ENCODE measurements at regions not wholly inside any gene's neighbourhood (a gene's known extent, or its start where the extent isn't known, plus 50 kb on each side); places are given as distances from the start of the nearest gene placed in this dataset.
A peak's percentile ranks its signal among the peaks of the same experiment; 100 is the strongest.
"Not testable (repeated sequence)": the region's sequence is repeated elsewhere in the genome, so short reads cannot be mapped to it uniquely, and the experiment has no call there.

DNA sequence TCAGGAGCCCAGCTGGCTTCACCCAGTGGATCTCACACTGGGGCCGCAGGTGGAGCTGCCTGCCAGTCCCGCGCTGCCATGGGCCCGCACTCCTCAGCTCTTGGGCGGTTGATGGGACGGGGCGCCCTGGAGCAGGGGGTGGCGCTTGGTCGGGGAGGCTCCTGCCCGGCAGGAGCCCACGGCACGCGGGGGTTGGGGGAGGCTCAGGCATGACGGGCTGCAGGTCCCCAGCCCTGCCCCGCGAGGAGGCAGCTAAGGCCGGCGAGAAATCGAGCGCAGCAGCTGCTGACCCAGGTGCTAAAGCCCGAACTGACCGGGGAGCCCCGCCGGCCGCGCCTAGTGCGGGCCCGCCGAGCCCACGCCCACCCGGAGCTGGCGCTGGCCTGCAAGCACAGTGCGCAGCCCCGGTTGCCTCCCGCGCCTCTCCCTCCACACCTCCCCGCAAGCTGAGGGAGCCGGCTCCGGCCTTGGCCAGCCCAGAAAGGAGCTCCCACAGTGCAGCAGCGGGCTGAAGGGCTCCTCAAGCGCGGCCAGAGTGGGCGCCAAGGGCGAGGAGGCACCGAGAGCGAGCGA is 109.7 kb upstream of the SLC39A10 start:
- H3K27me3 ChIP-seq (replicated peaks; ENCODE audit: control insufficient read depth, insufficient read depth, low read length); H3K36me3 ChIP-seq (ENCODE audit: control insufficient read depth, insufficient read depth, low read length, severe bottlenecking); H3K9me3 ChIP-seq (ENCODE audit: control insufficient read depth, low read length); H3K4me1 ChIP-seq (ENCODE audit: control insufficient read depth, insufficient read depth, low read length); H3K9ac ChIP-seq (ENCODE audit: low read length); DNase-seq (ENCODE audit: low read depth); H3K4me3 ChIP-seq (ENCODE audit: low read length): not testable (repeated sequence)

DNA sequence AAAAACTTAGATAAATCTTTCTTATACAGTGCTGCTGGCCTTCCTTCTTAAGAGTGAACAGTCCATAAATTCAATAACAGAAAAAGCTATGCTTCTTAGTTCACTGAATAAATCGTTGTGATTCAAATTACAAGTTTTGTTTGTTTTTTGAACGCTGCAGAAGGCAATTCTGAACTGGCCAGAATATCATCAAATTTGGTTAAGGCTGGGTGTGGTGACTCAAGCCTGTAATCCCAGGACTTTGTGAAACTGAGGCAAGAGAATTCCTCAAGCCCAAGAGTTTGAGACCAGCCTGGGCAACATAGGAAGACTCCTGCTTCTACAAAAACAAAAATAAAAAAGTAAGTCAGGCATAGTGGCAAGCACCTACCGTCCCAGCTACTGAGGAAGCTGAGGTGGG is 111.2 kb upstream of the SLC39A10 start:
- H3K9ac ChIP-seq (ENCODE audit: low read length), result no peak overlapping the region
- no peaks in the 10 kb centered on the region for H3K27me3 ChIP-seq (replicated peaks; ENCODE audit: control insufficient read depth, insufficient read depth, low read length)
- H3K36me3 ChIP-seq (ENCODE audit: control insufficient read depth, insufficient read depth, low read length, severe bottlenecking), result no peaks in the 10 kb centered on the region
- H3K4me3 ChIP-seq (ENCODE audit: low read length), result no peak overlapping the region
- no peaks in the 10 kb centered on the region for H3K4me1 ChIP-seq (ENCODE audit: control insufficient read depth, insufficient read depth, low read length)
- no peak for DNase-seq (ENCODE audit: low read depth)
- peaks cover 5% of the 10 kb centered on the region for H3K9me3 ChIP-seq (ENCODE audit: control insufficient read depth, low read length)

DNA sequence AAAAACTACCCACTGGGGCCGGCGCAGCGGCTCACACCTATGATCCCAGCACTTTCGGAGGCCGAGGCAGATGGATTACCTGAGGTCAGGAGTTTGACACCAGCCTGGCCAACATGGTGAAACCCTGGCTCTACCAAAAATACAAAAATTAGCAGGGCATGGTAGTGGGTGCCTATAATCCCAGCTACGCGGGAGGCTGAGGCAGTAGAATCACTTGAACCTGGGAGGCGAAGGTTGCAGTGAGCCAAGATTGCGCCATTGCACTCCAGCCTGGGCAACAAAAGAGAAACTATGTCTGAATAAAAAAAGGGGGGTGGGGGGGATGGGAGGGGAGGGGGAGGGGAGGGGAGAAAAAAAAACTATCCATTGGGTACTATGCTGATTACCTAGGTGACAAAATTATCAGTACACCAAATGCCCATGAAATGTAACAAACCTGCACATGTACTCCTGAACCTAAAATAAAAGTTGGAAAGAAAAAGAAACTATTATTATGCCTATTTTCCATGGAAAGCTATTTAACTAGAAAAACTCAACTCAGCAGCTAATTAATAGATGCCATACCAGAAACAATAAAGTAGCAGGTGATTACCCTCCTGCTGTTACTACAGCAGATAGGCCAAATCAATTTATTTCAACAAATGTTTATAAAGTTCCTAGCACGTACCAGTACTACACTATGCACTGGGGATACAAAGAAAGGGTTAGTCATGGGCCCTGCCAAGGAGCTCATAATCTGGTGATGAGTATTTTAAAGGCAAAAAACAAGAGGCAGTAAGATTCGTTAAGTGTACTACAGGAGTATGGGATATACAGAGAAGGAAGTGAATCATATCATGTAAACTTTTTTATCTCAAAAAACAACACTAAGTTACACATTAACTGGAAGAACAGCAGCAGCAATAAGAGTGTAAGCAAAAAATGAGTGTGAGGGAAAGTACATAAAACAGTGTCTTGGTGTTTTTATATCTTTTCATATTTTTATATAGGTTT is 112.8 kb upstream of the SLC39A10 start:
- peaks cover 5% of the 10 kb centered on the region for H3K9me3 ChIP-seq (ENCODE audit: control insufficient read depth, low read length)
- H3K36me3 ChIP-seq (ENCODE audit: control insufficient read depth, insufficient read depth, low read length, severe bottlenecking), result no peaks in the 10 kb centered on the region
- no peak overlapping the region for H3K4me3 ChIP-seq (ENCODE audit: low read length)
- H3K27me3 ChIP-seq (replicated peaks; ENCODE audit: control insufficient read depth, insufficient read depth, low read length), result no peaks in the 10 kb centered on the region
- DNase-seq (ENCODE audit: low read depth), result peak; percentile 44
- no peak overlapping the region for H3K9ac ChIP-seq (ENCODE audit: low read length)
- H3K4me1 ChIP-seq (ENCODE audit: control insufficient read depth, insufficient read depth, low read length), result no peaks in the 10 kb centered on the region

DNA sequence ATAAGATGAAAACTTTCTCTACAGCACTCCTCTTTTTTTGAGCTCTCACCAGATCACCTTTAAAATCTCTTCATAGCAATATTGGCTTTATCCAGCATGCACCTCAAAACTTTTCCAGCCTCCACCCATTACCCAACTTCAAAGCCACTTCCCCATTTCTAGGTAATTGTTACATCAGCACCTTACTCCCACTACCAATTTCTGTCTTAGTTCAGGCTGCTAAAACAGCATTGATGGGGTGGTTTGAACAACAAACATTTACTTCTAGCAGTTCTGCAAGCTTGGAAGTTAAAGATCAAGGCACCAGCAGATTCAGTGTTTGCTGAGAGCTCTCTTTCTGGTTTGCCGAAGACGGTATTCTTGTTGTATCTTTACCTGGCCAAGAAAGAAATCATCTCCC is 114.0 kb upstream of the SLC39A10 start:
- H3K9ac ChIP-seq (ENCODE audit: low read length), result no peak overlapping the region
- H3K36me3 ChIP-seq (ENCODE audit: control insufficient read depth, insufficient read depth, low read length, severe bottlenecking), result no peaks in the 10 kb centered on the region
- peaks cover under 1% of the 10 kb centered on the region for H3K9me3 ChIP-seq (ENCODE audit: control insufficient read depth, low read length)
- no peaks in the 10 kb centered on the region for H3K27me3 ChIP-seq (replicated peaks; ENCODE audit: control insufficient read depth, insufficient read depth, low read length)
- no peak overlapping the region for H3K4me3 ChIP-seq (ENCODE audit: low read length)
- H3K4me1 ChIP-seq (ENCODE audit: control insufficient read depth, insufficient read depth, low read length), result no peaks in the 10 kb centered on the region
- no peak for DNase-seq (ENCODE audit: low read depth)

DNA sequence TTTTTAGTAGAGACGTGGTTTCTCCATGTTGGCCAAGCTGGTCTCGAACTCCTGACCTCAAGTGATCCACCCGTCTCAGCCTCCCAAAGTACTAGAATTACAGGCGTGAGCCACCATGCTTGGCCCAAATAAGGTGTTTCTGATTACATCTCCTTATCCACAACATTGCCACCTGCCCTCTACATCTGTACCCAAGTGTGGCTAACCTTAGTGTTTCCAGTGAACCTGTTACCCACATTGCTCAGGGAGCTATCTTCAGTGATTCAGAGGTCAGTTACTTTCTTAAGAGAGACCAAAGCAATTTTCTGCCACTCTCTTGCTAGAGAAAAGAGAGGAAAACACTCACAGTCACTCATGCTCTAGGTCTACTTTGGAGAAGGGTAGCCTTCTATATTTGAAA is 115.0 kb upstream of the SLC39A10 start:
- no peaks in the 10 kb centered on the region for H3K4me1 ChIP-seq (ENCODE audit: control insufficient read depth, insufficient read depth, low read length)
- H3K4me3 ChIP-seq (ENCODE audit: low read length), result no peak overlapping the region
- H3K27me3 ChIP-seq (replicated peaks; ENCODE audit: control insufficient read depth, insufficient read depth, low read length), result no peaks in the 10 kb centered on the region
- no peaks in the 10 kb centered on the region for H3K9me3 ChIP-seq (ENCODE audit: control insufficient read depth, low read length)
- no peak overlapping the region for H3K9ac ChIP-seq (ENCODE audit: low read length)
- DNase-seq (ENCODE audit: low read depth), result no peak
- H3K36me3 ChIP-seq (ENCODE audit: control insufficient read depth, insufficient read depth, low read length, severe bottlenecking), result no peaks in the 10 kb centered on the region

DNA sequence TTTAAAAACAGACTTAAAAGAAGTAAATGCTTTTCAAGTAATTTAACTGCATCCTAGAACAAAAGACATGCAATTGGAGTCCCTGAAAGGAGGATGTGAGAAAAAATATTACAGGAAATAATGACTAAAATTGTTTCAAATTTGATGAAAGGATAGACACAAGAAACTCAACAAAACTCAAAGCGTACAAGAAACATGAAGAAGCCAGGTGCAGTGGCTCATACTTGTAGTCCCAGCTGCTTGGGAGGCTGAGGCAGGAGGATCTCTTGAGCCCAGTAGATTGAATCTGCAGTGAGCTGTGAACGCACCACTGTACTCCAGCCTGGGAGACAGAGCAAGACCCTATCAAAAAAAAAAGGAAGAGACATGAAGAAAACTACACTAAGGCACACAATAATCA is 118.1 kb upstream of the SLC39A10 start:
- Histone ChIP-seq H3K9ac (ENCODE audit: low read length) (no peak overlapping the region), H3K4me1 (ENCODE audit: control insufficient read depth, insufficient read depth, low read length) (peaks cover 11% of the 10 kb centered on the region), H3K9me3 (ENCODE audit: control insufficient read depth, low read length) (no peaks in the 10 kb centered on the region), H3K27me3 (replicated peaks; ENCODE audit: control insufficient read depth, insufficient read depth, low read length) (no peaks in the 10 kb centered on the region), H3K4me3 (ENCODE audit: low read length) (no peak overlapping the region), H3K36me3 (ENCODE audit: control insufficient read depth, insufficient read depth, low read length, severe bottlenecking) (no peaks in the 10 kb centered on the region)
- DNase-seq (ENCODE audit: low read depth), result no peak

DNA sequence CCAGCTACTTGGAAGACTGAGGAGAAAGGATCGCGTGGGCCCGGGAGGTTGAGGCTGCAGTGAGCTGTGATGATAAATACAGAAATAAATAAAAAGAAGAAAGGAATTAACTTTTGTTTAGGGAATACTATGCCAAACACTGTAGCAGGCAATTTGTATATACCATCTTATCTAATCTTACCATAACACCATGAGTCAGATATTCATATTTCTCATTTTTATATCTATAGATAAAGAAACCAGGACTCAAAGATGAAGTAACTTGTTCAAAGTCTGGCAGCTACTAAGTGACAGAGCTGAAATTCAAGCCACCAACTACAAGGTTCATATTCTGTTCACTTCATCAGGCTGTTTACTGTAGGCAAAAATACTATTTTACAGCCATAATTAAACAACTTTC is 119.2 kb upstream of the SLC39A10 start:
- Histone ChIP-seq H3K9me3 (ENCODE audit: control insufficient read depth, low read length) (no peaks in the 10 kb centered on the region), H3K4me3 (ENCODE audit: low read length) (no peak overlapping the region), H3K4me1 (ENCODE audit: control insufficient read depth, insufficient read depth, low read length) (peaks cover 22% of the 10 kb centered on the region), H3K27me3 (replicated peaks; ENCODE audit: control insufficient read depth, insufficient read depth, low read length) (no peaks in the 10 kb centered on the region), H3K9ac (ENCODE audit: low read length) (no peak overlapping the region), H3K36me3 (ENCODE audit: control insufficient read depth, insufficient read depth, low read length, severe bottlenecking) (no peaks in the 10 kb centered on the region)
- no peak for DNase-seq (ENCODE audit: low read depth)

DNA sequence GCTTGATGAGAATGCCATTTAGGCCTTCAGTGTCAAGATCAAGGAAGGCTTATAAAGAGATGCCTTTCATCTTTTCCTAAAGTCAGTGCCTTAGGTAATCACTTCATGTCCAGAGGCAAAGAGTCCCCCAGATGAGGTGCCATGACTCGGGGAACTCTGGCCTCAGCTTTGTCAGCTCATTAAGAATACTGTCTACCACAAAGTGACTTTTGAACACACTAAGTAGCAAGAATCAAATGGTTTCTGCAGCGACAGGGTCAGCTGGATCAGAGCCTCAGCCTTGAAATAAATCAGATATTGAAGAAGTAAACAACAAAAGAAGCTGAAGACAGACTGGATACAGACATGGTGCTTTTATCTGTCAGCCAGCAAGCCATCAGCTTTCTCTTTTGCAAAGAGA is 120.1 kb upstream of the SLC39A10 start:
- no peak for DNase-seq (ENCODE audit: low read depth)
- Histone ChIP-seq H3K9ac (ENCODE audit: low read length) (no peak overlapping the region), H3K36me3 (ENCODE audit: control insufficient read depth, insufficient read depth, low read length, severe bottlenecking) (no peaks in the 10 kb centered on the region), H3K4me3 (ENCODE audit: low read length) (no peak overlapping the region), H3K9me3 (ENCODE audit: control insufficient read depth, low read length) (no peaks in the 10 kb centered on the region), H3K27me3 (replicated peaks; ENCODE audit: control insufficient read depth, insufficient read depth, low read length) (no peaks in the 10 kb centered on the region), H3K4me1 (ENCODE audit: control insufficient read depth, insufficient read depth, low read length) (peaks cover 31% of the 10 kb centered on the region)

DNA sequence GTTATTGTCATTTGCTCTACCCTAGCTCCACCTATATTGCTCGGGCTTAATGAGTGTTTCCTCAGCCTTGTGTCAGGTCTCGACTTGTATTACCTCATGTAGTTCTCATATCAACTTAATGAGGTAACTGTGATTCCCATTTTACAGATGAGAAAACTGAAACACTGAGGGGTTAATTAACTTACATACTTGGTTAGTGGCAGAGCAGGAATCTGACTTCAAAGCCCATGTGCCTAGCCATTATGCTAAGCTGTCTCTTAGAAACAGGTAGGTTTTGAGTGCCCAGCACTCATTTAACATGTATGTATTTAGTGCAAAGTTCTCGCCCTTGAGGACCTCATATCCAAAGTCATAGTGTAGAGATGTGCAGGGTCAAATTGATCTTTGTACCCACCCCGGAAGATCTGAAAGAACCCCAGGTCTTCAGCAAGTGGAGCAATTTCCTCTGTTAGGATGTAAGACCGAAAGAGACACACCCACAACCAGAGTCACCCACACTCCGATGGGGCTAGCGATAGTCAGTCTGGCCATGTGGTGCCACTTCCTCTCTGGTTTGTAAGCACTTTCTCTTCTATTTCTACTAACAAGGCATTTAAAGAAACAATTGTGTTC is 121.0 kb upstream of the SLC39A10 start:
- peaks cover 39% of the 10 kb centered on the region for H3K4me1 ChIP-seq (ENCODE audit: control insufficient read depth, insufficient read depth, low read length)
- H3K4me3 ChIP-seq (ENCODE audit: low read length), result no peak overlapping the region
- no peaks in the 10 kb centered on the region for H3K9me3 ChIP-seq (ENCODE audit: control insufficient read depth, low read length)
- H3K36me3 ChIP-seq (ENCODE audit: control insufficient read depth, insufficient read depth, low read length, severe bottlenecking), result no peaks in the 10 kb centered on the region
- no peak overlapping the region for H3K9ac ChIP-seq (ENCODE audit: low read length)
- DNase-seq (ENCODE audit: low read depth), result no peak
- H3K27me3 ChIP-seq (replicated peaks; ENCODE audit: control insufficient read depth, insufficient read depth, low read length), result no peaks in the 10 kb centered on the region

DNA sequence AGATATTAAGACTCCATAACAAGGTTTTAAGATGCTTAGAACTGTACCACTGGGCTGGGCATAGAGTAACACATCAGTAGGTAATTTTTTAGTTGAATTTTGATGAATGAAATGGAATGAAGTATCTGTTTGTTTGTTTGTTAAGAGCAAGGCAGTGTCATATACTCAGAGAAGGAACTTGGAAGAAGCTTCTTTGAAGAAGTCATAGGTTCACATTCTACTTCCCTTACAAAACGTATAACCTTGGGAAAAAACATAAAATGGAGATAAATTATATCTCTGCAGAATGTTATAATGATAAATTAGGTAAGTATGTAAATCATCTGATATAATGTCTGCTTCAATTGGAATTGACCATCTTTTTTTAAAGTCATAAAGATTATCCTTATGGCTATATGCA is 122.1 kb upstream of the SLC39A10 start:
- Histone ChIP-seq H3K4me3 (ENCODE audit: low read length) (no peak overlapping the region), H3K36me3 (ENCODE audit: control insufficient read depth, insufficient read depth, low read length, severe bottlenecking) (no peaks in the 10 kb centered on the region), H3K9ac (ENCODE audit: low read length) (no peak overlapping the region), H3K4me1 (ENCODE audit: control insufficient read depth, insufficient read depth, low read length) (peaks cover 39% of the 10 kb centered on the region), H3K9me3 (ENCODE audit: control insufficient read depth, low read length) (no peaks in the 10 kb centered on the region), H3K27me3 (replicated peaks; ENCODE audit: control insufficient read depth, insufficient read depth, low read length) (no peaks in the 10 kb centered on the region)
- no peak for DNase-seq (ENCODE audit: low read depth)

DNA sequence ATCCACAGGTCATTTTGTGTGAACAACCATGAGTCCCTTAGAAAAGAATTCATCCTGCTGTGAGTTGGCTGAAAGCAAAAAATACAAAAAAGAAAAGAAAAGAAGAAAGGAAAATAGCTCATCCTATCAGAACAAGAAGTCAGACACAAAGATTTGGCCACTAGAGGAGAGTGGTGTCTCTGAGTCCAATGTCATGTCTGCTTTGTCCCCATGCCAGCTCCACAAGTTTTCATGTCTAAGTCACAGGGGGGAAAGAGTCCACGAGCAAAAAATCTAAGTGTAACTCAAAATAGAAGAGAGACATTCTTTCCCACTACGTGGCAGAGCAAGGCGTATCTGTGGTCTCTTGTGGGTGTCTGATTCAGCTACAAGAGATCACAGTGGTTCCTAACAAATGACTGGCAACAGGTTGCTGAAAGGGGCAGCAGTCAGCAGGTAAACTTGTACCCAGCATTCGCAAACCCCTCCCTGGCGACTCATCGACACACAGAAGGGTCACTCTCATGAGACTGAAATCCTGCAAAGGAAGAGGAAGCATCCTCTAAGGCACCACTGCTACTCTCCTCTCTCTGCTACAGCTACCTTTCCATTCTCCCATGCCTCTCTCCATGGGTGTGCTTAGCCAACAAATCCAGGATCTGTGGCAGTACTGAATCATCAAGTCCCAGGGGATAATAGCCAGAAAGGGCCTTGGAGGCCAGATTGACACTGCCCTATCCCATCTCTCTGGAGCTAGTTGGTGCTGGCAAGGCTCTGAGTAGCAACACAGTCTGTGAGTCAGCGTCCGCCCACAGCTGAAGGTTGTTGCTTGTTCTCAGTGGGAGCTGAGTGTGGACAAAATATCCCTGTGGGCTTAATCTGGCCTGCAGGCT is 123.0 kb upstream of the SLC39A10 start:
- peaks cover 39% of the 10 kb centered on the region for H3K4me1 ChIP-seq (ENCODE audit: control insufficient read depth, insufficient read depth, low read length)
- no peaks in the 10 kb centered on the region for H3K9me3 ChIP-seq (ENCODE audit: control insufficient read depth, low read length)
- peak overlapping the region; percentile 51 for H3K4me3 ChIP-seq (ENCODE audit: low read length)
- H3K36me3 ChIP-seq (ENCODE audit: control insufficient read depth, insufficient read depth, low read length, severe bottlenecking), result no peaks in the 10 kb centered on the region
- no peaks in the 10 kb centered on the region for H3K27me3 ChIP-seq (replicated peaks; ENCODE audit: control insufficient read depth, insufficient read depth, low read length)
- peak; percentile 88 for DNase-seq (ENCODE audit: low read depth)
- peak overlapping the region; percentile 35 for H3K9ac ChIP-seq (ENCODE audit: low read length)
